CD14-positive monocyte (primary cell): ENCODE measurements at regions not wholly inside any gene's neighbourhood (a gene's known extent, or its start where the extent isn't known, plus 50 kb on each side); places are given as distances from the start of the nearest gene placed in this dataset.

ENCODE experiments used
- DNase-seq, 3 donors: peaks; one replicate each; pipeline ENCODE4 v3.0.0-alpha.2; 2011 to 2022
- H2AFZ ChIP-seq: 2 replicates; pipeline ENCODE4 v1.6.0; 2012; ENCODE audit warnings: mild to moderate bottlenecking, low read depth, low read length, inconsistent platforms; ENCODE audit not compliant: insufficient read depth, poor library complexity, severe bottlenecking
- H3K27ac ChIP-seq, 2 donors: 1 replicate in 1 of 2; 2 replicates in 1 of 2; pipeline ENCODE4 v1.5.1; 2012 to 2013; ENCODE audit warnings: low read length in 2 of 2, control low read depth in 1 of 2, inconsistent platforms in 1 of 2, low read depth in 1 of 2, mild to moderate bottlenecking in 1 of 2
- H3K27me3 ChIP-seq, 2 donors: one replicate each; pipeline versions ENCODE4 v1.6.0 to v1.6.1; 2011 to 2013; ENCODE audit warnings: low read length in 2 of 2; ENCODE audit not compliant: control insufficient read depth in 2 of 2, insufficient read depth in 2 of 2
- H3K36me3 ChIP-seq, 2 donors: replicated peaks in 1 of 2; 1 replicate in 1 of 2; 2 replicates in 1 of 2; pipeline versions ENCODE4 v1.5.1 to v1.6.1; 2012 to 2013; ENCODE audit warnings: low read length in 2 of 2, control low read depth in 1 of 2, inconsistent platforms in 1 of 2, mild to moderate bottlenecking in 1 of 2; ENCODE audit not compliant: insufficient read depth in 2 of 2, control insufficient read depth in 1 of 2
- H3K4me1 ChIP-seq, 2 donors: 1 replicate in 1 of 2; 2 replicates in 1 of 2; pipeline versions ENCODE4 v1.5.1 to v1.6.1; 2012 to 2013; ENCODE audit warnings: low read length in 2 of 2, control low read depth in 1 of 2, inconsistent platforms in 1 of 2, mild to moderate bottlenecking in 1 of 2, moderate library complexity in 1 of 2; ENCODE audit not compliant: insufficient read depth in 2 of 2, control insufficient read depth in 1 of 2
- H3K4me2 ChIP-seq: replicated peaks from 2 replicates; pipeline ENCODE3; 2012; ENCODE audit warnings: low read length, moderate library complexity, mild to moderate bottlenecking; ENCODE audit not compliant: poor library complexity, severe bottlenecking; ENCODE audit errors: extremely low read depth
- H3K4me3 ChIP-seq, 3 experiments: fragments of 200-600 bp in 1 of 3; sonication (generic) in 1 of 3; replicated peaks in 1 of 3; 1 replicate in 2 of 3; 2 replicates in 1 of 3; pipeline ENCODE4 v1.5.1; 2011 to 2013; ENCODE audit warnings: low read length in 3 of 3, mild to moderate bottlenecking in 3 of 3, control low read depth in 2 of 3, low read depth in 2 of 3, inconsistent platforms in 1 of 3, moderate library complexity in 1 of 3
- H3K79me2 ChIP-seq: 2 replicates; pipeline ENCODE4 v1.6.0; 2012; ENCODE audit warnings: mild to moderate bottlenecking, control low read depth, inconsistent platforms, low read length, moderate library complexity; ENCODE audit not compliant: insufficient read depth
- H3K9ac ChIP-seq: 2 replicates; pipeline ENCODE4 v1.6.0; 2017; ENCODE audit warnings: low read length, mild to moderate bottlenecking; ENCODE audit not compliant: insufficient read depth, poor library complexity, severe bottlenecking
- H3K9me3 ChIP-seq, 2 donors: replicated peaks in 1 of 2; 1 replicate in 1 of 2; 2 replicates in 1 of 2; pipeline versions ENCODE4 v1.5.1 to v1.6.1; 2012 to 2013; ENCODE audit warnings: low read length in 2 of 2, control low read depth in 1 of 2; ENCODE audit not compliant: control insufficient read depth in 1 of 2, insufficient read depth in 1 of 2
- H4K20me1 ChIP-seq: 2 replicates; pipeline ENCODE4 v1.6.0; 2012; ENCODE audit warnings: mild to moderate bottlenecking, low read length, control low read depth, moderate library complexity; ENCODE audit not compliant: insufficient read depth
- H3K27ac Mint-ChIP-seq, 7 donors: one replicate each; pipeline ENCODE4 v1.8.0; 2020; ENCODE audit warnings: mild to moderate bottlenecking in 7 of 7, mixed read lengths in 7 of 7, moderate library complexity in 6 of 7, inconsistent platforms in 2 of 7
- H3K27me3 Mint-ChIP-seq, 3 donors: one replicate each; pipeline ENCODE4 v1.8.0; 2021 to 2022; ENCODE audit warnings: low read depth in 3 of 3, mild to moderate bottlenecking in 3 of 3, mixed read lengths in 3 of 3, moderate library complexity in 3 of 3, inconsistent platforms in 1 of 3
- H3K36me3 Mint-ChIP-seq, 2 donors: one replicate each; pipeline ENCODE4 v1.8.0; 2020; ENCODE audit warnings: mixed read lengths in 2 of 2, inconsistent platforms in 1 of 2, mild to moderate bottlenecking in 1 of 2
- H3K4me1 Mint-ChIP-seq: one replicate; pipeline ENCODE4 v1.8.0; 2020; ENCODE audit warnings: mild to moderate bottlenecking, mixed read lengths
- H3K4me3 Mint-ChIP-seq, 2 donors: one replicate each; pipeline ENCODE4 v1.8.0; 2020; ENCODE audit warnings: mild to moderate bottlenecking in 2 of 2, mixed read lengths in 2 of 2, moderate library complexity in 1 of 2
- H3K9me3 Mint-ChIP-seq, 7 donors: one replicate each; pipeline ENCODE4 v1.8.0; 2020 to 2022; ENCODE audit warnings: mixed read lengths in 7 of 7, mild to moderate bottlenecking in 6 of 7, moderate library complexity in 6 of 7, inconsistent platforms in 2 of 7
- CTCF ChIP-seq: fragments of 200-600 bp; IDR thresholded peaks from one replicate; pipeline ENCODE4 v1.8.0; 2022; ENCODE audit warnings: antibody characterized with exemption, mild to moderate bottlenecking
- WGBS: methylation state at CpG from one replicate; pipeline ENCODE4 v1.1.5; 2013; ENCODE audit warnings: missing lambda C conversion rate; ENCODE audit not compliant: insufficient coverage; 5-methylcytosine and 5-hydroxymethylcytosine counted together
- intact Hi-C, 2 donors: fragments of 100-400 bp; cut with micrococcal nuclease; formaldehyde crosslinking; loops; one replicate each; pipeline versions ENCODE4 v1.15.0 to v1.15.1; 2023

GRCh38 chr5:91607675-91608074 is 224.6 kb upstream of the ARRDC3 start:
- no peak overlapping the region for H3K4me2 ChIP-seq
- no peak overlapping the region for H3K9ac ChIP-seq
- H4K20me1 ChIP-seq: no peaks in the 10 kb centered on the region
- no peak overlapping the region for H3K27ac ChIP-seq
- no peaks in the 10 kb centered on the region for H3K36me3 ChIP-seq
- DNase-seq: no peak
- H3K79me2 ChIP-seq: no peaks in the 10 kb centered on the region
- H3K27ac Mint-ChIP-seq: no peak overlapping the region
- no peak for TF ChIP-seq CTCF
- no peak overlapping the region for H3K4me3 ChIP-seq
- H2AFZ ChIP-seq: no peak overlapping the region
- H3K4me3 Mint-ChIP-seq: no peak overlapping the region
- no peaks in the 10 kb centered on the region for H3K4me1 ChIP-seq
- intact Hi-C loops: no loop called here
- H3K9me3 Mint-ChIP-seq: no peaks in the 10 kb centered on the region
- H3K27me3 Mint-ChIP-seq: peaks cover 0 to 2% (median 1%) of the 10 kb centered on the region in 3 donors
- no peaks in the 10 kb centered on the region for H3K4me1 Mint-ChIP-seq
- no peaks in the 10 kb centered on the region for H3K27me3 ChIP-seq
- H3K36me3 Mint-ChIP-seq: no peaks in the 10 kb centered on the region
- H3K9me3 ChIP-seq: no peaks in the 10 kb centered on the region

- Mint-ChIP-seq H3K27me3 (peaks cover 0 to 1% (median 0%) of the 10 kb centered on the region in 3 donors), H3K27ac (no peak overlapping the region), H3K4me1 (no peaks in the 10 kb centered on the region), H3K4me3 (no peak overlapping the region), H3K36me3 (no peaks in the 10 kb centered on the region), H3K9me3 (peaks cover 2 to 6% (median 3%) of the 10 kb centered on the region in 7 donors)
- no peak overlapping the region for H3K27ac ChIP-seq
- no peak overlapping the region for H3K4me2 ChIP-seq
- H3K4me1 ChIP-seq: no peaks in the 10 kb centered on the region
- peaks cover 0 to under 1% of the 10 kb centered on the region in 2 donors for H3K9me3 ChIP-seq
- no peaks in the 10 kb centered on the region for H3K27me3 ChIP-seq
- no peaks in the 10 kb centered on the region for H3K79me2 ChIP-seq
- no peak for DNase-seq
- H4K20me1 ChIP-seq: no peaks in the 10 kb centered on the region
- H3K36me3 ChIP-seq: no peaks in the 10 kb centered on the region
- no peak for TF ChIP-seq CTCF
- 100% methylated on average over 2 of the region's 5 CpGs for WGBS
- H3K9ac ChIP-seq: no peak overlapping the region
- H3K4me3 ChIP-seq: no peak overlapping the region
- intact Hi-C loops: no loop called here
- no peak overlapping the region for H2AFZ ChIP-seq
These were observed 216.7 kb upstream of the ARRDC3 start for GRCh38 chr5:91599863-91600262.
